ENCODE measurements at regions not wholly inside any gene's neighbourhood (a gene's known extent, or its start where the extent isn't known, plus 50 kb on each side); places are given as distances from the start of the nearest gene placed in this dataset.

DNA sequence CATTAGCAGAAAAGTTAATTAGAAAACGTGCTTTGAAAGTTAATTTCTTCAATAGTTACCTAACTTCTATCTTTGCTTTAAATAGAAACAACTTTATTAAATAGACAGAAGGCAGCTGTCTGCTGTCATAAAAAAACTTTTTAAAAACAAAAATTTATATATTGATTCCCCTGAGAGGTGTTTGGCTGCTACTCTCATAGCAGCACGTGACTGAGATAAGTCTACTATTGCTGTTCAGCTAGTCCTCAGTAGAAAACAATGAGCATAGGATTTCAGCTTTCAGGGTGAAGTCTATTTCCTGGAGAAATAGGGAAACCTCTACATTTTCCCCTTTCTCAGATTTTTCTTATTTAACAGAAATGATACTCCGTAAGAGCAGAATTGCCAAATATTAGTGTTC lies 135.0 kb upstream of the FBN2 start:
- TF ChIP-seq, protein P1, sequence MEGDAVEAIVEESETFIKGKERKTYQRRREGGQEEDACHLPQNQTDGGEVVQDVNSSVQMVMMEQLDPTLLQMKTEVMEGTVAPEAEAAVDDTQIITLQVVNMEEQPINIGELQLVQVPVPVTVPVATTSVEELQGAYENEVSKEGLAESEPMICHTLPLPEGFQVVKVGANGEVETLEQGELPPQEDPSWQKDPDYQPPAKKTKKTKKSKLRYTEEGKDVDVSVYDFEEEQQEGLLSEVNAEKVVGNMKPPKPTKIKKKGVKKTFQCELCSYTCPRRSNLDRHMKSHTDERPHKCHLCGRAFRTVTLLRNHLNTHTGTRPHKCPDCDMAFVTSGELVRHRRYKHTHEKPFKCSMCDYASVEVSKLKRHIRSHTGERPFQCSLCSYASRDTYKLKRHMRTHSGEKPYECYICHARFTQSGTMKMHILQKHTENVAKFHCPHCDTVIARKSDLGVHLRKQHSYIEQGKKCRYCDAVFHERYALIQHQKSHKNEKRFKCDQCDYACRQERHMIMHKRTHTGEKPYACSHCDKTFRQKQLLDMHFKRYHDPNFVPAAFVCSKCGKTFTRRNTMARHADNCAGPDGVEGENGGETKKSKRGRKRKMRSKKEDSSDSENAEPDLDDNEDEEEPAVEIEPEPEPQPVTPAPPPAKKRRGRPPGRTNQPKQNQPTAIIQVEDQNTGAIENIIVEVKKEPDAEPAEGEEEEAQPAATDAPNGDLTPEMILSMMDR (IDR thresholded peaks at IDR 0.05): no peak
- TF ChIP-seq POLR2A (IDR thresholded peaks at IDR 0.05): no peak

Data from Peyer's patch (tissue), 4 donors.